Body of pancreas (tissue), 4 donors: ENCODE measurements at regions not wholly inside any gene's neighbourhood (a gene's known extent, or its start where the extent isn't known, plus 50 kb on each side); places are given as distances from the start of the nearest gene placed in this dataset.

Experiments used
- POLR2A ChIP-seq, 3 donors: fragments of 450-650 bp; IDR thresholded peaks; one replicate each; pipeline ENCODE4 v1.6.1; 2016; ENCODE audit warnings: antibody characterized with exemption in 3 of 3, mild to moderate bottlenecking in 2 of 3
- TF ChIP-seq, protein P1 (sequence below), 7 experiments: fragments of 450-650 bp in 4 of 7; fragments of 200-600 bp in 3 of 7; sonication (generic) in 3 of 7; IDR thresholded peaks; one replicate each; pipeline ENCODE4 v1.5.1; 2016 to 2019; ENCODE audit warnings: antibody characterized with exemption in 7 of 7

DNA sequence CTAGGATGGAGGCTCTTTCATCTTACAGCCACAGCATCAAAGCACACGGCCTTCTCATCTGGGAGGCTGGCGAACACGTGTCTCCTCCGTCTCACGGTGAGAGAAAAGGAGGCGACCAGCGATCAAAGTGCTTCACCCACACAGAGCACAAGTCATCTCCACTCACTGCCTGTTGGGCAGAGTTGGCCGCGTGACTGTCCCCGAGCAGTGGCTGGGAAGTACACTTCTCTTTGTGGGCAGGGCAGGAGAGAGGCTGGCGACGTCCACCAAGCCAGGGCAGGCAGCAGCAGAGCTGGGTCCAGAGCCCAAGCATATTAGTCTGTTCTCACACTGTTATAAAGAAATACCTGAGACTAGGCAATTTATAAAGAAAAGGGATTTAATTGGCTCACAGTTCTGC is 64.1 kb upstream of the FOXC1 start:
- TF ChIP-seq POLR2A (IDR thresholded peaks at IDR 0.05): no peak
- TF ChIP-seq, protein P1, sequence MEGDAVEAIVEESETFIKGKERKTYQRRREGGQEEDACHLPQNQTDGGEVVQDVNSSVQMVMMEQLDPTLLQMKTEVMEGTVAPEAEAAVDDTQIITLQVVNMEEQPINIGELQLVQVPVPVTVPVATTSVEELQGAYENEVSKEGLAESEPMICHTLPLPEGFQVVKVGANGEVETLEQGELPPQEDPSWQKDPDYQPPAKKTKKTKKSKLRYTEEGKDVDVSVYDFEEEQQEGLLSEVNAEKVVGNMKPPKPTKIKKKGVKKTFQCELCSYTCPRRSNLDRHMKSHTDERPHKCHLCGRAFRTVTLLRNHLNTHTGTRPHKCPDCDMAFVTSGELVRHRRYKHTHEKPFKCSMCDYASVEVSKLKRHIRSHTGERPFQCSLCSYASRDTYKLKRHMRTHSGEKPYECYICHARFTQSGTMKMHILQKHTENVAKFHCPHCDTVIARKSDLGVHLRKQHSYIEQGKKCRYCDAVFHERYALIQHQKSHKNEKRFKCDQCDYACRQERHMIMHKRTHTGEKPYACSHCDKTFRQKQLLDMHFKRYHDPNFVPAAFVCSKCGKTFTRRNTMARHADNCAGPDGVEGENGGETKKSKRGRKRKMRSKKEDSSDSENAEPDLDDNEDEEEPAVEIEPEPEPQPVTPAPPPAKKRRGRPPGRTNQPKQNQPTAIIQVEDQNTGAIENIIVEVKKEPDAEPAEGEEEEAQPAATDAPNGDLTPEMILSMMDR (IDR thresholded peaks at IDR 0.05): no peak
